Fibroblast of lung (primary cell): ENCODE measurements at regions not wholly inside any gene's neighbourhood (a gene's known extent, or its start where the extent isn't known, plus 50 kb on each side); places are given as distances from the start of the nearest gene placed in this dataset.

Experiments used
- EZH2 ChIP-seq: IDR thresholded peaks from 2 replicates; pipeline ENCODE4 v1.5.1; 2012; ENCODE audit warnings: low read length, control low read depth, mild to moderate bottlenecking; ENCODE audit errors: missing control alignments
- TF ChIP-seq, protein P1 (sequence below), 2 donors: IDR thresholded peaks in 1 of 2; conservative IDR thresholded peaks in 1 of 2; 1 replicate in 1 of 2; 2 replicates in 1 of 2; pipeline ENCODE4 v1.5.1; 2011 to 2012; ENCODE audit warnings: low read length in 2 of 2, control low read depth in 1 of 2, inconsistent platforms in 1 of 2, low read depth in 1 of 2, mild to moderate bottlenecking in 1 of 2

DNA sequence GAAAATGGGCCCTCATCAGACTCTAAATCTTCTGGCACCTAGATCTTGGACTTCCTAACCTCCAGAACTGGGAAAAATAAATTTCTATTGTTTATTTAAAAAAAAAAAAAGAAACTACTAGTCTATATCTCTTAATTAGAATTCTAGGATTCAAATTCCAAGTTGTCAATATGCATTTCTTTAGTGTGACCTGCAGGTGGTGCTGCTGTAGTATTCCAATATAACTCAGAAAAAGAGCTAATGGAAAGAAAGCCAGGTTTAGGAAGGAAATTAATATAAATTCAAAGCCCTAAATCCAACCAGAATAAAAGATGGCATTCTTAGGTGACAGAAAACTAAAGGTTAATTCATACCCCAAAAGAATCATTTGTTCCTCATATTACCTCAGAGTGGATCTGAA, 80.0 kb upstream of the NALF2 start:
- TF ChIP-seq, protein P1, sequence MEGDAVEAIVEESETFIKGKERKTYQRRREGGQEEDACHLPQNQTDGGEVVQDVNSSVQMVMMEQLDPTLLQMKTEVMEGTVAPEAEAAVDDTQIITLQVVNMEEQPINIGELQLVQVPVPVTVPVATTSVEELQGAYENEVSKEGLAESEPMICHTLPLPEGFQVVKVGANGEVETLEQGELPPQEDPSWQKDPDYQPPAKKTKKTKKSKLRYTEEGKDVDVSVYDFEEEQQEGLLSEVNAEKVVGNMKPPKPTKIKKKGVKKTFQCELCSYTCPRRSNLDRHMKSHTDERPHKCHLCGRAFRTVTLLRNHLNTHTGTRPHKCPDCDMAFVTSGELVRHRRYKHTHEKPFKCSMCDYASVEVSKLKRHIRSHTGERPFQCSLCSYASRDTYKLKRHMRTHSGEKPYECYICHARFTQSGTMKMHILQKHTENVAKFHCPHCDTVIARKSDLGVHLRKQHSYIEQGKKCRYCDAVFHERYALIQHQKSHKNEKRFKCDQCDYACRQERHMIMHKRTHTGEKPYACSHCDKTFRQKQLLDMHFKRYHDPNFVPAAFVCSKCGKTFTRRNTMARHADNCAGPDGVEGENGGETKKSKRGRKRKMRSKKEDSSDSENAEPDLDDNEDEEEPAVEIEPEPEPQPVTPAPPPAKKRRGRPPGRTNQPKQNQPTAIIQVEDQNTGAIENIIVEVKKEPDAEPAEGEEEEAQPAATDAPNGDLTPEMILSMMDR (conservative IDR thresholded peaks at IDR 0.05 in 1 of 2, IDR thresholded peaks at IDR 0.05 in 1 of 2; ENCODE audit: low read depth in 1 of 2, low read length in 2 of 2) = peak; percentile 5 to 33
- no peak for TF ChIP-seq EZH2
